ENCODE measurements at regions not wholly inside any gene's neighbourhood (a gene's known extent, or its start where the extent isn't known, plus 50 kb on each side); places are given as distances from the start of the nearest gene placed in this dataset.
"Not testable (repeated sequence)": the region's sequence is repeated elsewhere in the genome, so short reads cannot be mapped to it uniquely, and the experiment has no call there.

- DNase-seq, result not testable (repeated sequence)
Measured at GRCh38 chr15:44817797-44818196, 81.5 kb downstream of the TRIM69 start.

- not testable (repeated sequence) for DNase-seq
Measured at GRCh38 chr15:44819331-44819987, 83.1 kb downstream of the TRIM69 start.

- DNase-seq, result not testable (repeated sequence)
Measured at GRCh38 chr15:44820535-44820934, 84.2 kb downstream of the TRIM69 start.

DNA sequence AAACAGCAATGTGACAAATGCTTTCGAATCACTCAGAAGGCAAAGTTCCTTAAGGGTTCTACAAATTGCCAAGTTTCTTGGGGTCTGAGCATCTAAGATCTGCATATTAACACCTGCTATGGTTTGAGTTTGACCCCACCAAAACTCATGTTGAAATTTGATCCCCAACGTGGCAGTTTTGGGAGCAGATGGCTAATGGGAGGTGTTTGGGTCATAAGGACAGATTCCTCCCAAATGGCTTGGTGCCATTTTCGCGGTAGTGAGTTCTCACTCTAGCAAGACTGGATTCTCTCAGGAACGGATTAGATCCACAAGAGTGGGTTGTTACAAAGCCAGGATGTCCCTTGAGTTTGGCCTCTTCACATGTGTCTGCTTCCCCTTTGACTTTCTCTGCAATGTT is 84.6 kb downstream of the TRIM69 start:
- DNase-seq, result not testable (repeated sequence)

DNA sequence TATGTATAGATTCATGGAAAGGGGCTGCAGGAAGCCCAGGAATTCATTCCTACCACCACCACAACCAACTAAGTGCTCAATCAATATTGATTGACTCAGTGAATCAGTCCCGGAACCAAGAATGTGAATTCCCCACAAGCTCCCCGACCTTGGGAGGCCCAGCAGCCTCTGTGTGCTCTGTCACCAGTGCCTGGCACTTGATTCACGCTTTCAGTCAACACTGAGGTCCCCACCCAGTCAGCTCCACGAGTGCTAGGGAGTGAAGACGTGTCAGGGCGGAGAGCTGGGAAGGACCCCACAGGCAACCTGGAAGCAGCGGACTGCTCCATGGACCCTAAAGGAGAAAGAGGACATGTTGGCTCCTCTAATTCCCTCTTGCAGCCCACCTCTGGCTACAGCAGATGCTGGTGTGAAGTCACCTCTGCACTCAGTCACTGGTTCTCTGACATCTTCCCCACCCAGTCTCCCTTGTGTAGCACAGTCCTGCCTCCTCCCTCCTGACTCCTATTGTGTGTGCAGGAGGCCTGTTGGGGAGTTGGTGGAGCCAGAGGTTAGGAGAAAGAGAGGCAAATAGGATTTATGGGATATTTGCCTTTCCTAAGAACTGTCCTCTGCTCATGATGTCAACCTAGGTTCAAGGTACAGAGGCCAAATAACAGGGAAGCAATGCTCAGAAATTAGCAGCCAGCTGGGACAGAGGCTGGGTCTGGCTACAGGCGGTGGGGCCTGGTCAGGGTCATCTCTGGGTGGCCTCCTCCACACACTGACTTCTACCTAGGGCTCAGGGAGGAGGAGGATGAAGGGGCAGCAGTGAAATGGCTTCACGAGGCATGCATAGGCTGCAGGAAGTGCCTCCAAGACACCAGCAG is 88.2 kb downstream of the TRIM69 start:
- DNase-seq, result not testable (repeated sequence)

DNA sequence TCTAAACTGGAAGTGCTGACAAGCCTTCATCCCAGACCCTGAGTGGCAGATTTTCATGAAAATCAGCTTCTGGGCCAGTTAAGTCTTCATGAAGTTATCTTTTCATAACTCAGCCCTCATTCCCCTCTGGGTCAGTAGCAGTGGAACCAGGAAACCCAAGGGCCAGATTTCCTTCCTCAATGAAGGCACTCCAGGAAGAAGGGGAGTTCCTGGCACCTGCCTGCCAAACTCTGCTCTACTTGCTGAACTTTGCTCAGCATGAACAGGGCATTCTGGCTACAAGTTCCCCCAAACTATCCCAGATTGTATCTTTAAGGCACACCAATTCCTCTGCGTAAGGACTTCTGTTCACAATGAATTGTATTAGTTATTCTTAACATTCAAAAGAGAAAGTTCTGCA is 90.3 kb downstream of the TRIM69 start:
- not testable (repeated sequence) for DNase-seq

DNA sequence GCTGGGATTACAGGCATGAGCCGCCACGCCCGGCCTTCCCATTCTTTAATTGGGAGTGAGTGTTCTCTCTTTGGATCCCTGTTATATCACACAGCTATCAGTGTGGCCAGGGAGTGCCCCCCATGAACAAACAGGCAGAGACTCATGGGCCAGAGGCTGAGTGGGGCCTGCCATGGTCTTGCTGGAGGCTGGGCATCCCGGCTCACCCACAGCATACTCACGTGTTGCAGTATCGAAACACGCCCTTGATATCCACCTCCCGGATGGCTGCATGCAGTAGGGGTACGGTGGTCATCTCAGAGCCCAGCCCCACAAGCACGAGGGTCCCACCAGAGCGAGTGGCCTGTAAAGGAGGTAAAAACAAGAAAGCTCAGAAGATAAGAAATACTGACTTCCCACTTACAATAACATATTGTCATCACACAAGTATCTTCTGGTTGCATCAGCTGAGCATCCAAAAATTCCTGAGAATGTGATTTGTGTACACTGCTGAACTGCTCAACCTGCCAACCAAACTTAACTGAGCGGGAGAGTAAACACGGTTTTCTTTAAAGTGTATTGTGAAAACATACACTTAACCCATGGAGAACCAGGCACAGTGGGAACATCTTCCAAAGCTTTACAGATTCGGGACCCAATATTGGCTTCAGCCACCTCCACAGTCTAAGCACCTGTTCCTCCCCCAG is 92.0 kb downstream of the TRIM69 start:
- DNase-seq, result not testable (repeated sequence)

GRCh38 chr15:44829150-44829549 is 92.8 kb downstream of the TRIM69 start:
- DNase-seq, result not testable (repeated sequence)

DNA sequence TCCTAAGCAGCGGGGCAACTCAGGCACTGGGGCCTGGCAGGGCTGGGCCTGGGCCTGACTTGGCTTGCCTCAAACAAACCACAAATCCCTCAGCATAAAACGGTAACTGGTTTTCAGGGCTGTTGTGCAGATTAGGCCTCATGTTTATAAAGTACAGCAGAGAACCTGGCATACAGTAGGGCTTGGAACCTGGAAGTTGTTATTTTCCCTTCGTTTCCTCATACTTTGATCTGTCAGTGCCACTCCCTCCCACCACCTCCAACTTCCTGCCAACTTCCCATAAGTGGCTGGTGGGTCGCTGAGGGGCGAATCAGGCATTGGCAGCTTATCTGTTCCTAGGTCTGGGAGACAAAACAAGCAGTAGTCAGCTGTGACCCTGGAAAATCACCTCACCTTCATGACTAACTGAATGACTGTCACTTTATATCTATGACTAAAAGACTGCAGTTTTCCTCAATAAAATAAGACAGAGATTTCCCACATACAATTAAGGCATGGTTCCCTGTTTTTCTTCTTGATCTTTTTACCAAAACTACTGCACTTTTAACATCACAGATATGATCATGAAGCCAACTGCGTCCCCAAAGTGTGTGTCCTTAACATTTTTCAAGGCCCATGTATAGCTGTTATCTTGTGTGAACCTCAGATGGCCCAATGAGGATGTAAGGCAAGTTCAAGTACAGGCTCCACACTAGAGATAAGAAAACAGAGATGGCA is 94.5 kb downstream of the TRIM69 start:
- peak in 1 of 2 experiments; percentile 6 for DNase-seq

DNA sequence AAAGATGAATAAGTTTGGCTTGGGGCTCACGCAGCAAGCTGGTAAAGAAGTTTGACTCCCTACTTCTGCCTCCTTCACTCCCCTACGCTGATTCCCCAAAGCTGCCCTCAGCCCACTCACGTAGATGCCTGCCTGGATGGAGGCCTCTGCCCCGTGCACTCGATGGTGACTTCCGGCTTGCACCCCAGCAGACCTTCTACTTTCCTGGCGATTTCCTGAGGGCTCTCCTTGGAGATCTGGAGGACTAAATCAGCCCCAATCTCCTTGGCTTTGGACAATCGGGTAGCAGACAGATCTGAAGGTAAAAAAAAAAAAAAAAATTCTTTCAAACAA is 95.0 kb downstream of the TRIM69 start:
- not testable (repeated sequence) for DNase-seq

DNA sequence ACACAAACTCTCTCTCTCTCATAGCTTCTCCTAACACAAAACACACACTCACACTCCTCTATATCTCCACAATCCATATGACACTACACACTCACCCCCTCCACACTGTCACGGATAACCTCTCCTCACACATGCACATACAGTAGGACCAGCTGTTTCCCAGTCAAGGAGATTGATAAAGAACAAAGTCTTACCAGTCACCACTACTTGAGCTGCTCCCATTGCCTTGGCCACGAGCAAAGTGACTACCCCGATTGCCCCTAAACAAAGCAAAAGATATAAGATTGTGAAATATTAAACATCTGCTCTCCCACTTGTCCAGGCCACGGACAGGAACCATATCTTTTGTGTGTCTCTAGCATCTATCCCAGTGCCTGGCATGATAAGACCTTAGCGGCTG is 95.8 kb downstream of the TRIM69 start:
- not testable (repeated sequence) for DNase-seq

- not testable (repeated sequence) for DNase-seq
Measured at GRCh38 chr15:44833081-44833480, 96.8 kb downstream of the TRIM69 start.

GRCh38 chr15:44833761-44834160 is 97.4 kb downstream of the TRIM69 start:
- not testable (repeated sequence) for DNase-seq

DNA sequence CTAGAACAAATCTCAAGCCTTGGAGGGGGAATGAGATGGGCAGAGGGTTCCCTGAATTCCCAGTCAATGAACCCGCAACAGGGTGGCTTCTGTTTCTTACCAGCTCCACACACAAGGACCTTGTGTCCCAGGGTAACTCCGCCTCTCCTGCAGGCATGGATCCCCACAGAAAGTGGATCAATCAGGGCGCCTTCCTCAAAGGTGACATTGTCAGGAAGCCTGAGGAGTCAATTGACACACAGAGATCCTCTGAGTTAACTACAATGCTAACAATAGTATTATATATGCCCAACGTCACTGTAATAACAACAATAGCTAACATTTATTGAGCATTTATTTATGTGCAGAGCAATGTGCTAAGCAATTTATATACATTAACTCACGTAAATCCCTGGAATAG is 98.8 kb downstream of the TRIM69 start:
- not testable (repeated sequence) for DNase-seq

- no peak for DNase-seq
Measured at GRCh38 chr15:44836094-44836493, 99.8 kb downstream of the TRIM69 start.

GRCh38 chr15:44838929-44839328 is 102.6 kb downstream of the TRIM69 start:
- DNase-seq, result not testable (repeated sequence)

- not testable (repeated sequence) for DNase-seq
Measured at GRCh38 chr15:44841762-44842161, 105.4 kb downstream of the TRIM69 start.

GRCh38 chr15:44842883-44843282 is 106.6 kb downstream of the TRIM69 start:
- DNase-seq, result not testable (repeated sequence)

DNA sequence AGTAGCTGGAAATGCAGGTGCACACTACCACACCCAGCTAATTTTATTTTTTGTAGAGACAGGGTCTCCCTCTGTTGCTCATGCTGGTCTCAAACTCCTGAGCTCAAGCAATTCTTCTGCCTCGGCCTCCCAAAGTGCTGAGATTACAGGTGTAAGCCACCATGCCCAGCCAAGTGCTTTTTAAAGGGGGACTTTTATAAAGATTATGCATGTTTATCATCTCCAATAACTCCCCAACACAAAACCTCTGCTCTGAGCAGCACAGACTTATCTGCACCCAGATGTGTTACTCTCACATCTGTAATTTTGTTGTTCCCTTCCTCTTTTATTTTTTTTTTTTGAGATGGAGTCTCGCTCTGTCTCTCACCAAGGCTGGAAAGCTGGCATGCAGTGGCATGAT is 108.6 kb downstream of the TRIM69 start:
- not testable (repeated sequence) for DNase-seq

GRCh38 chr15:44846156-44846555 is 109.8 kb downstream of the TRIM69 start:
- not testable (repeated sequence) for DNase-seq

GRCh38 chr15:44847555-44847954 is 108.9 kb upstream of the TERB2 start:
- not testable (repeated sequence) for DNase-seq

DNA sequence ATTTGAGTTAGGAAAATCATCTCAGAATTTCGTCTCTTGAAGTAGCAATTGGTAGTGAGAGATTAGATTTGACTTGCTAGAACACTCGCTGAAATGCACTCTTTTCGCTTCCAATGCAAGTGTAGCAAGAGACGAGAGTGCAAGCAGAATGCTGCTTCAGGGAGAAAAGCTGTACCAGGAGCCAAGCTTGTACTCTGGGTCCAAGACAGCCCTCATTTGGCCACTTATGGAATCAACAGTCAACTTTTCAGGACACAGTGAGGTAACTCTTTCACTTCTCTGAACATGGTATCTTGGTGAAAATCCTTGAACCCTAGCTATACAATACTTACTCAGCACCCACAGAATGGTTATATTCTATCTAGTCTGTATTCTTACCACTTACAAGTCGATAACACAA is 107.6 kb upstream of the TERB2 start:
- DNase-seq, result peak in 1 of 2 experiments; percentile 21

Measured in NCI-H526 (cell line).